Dermis blood vessel endothelial cell (primary cell): ENCODE measurements at regions not wholly inside any gene's neighbourhood (a gene's known extent, or its start where the extent isn't known, plus 50 kb on each side); places are given as distances from the start of the nearest gene placed in this dataset.

ENCODE experiments used
- DNase-seq: peaks from one replicate; pipeline ENCODE4 v3.0.0; 2010

- no peak for DNase-seq
Measured at GRCh38 chr11:19595499-19595839, 117.2 kb upstream of the NAV2 start.

DNA sequence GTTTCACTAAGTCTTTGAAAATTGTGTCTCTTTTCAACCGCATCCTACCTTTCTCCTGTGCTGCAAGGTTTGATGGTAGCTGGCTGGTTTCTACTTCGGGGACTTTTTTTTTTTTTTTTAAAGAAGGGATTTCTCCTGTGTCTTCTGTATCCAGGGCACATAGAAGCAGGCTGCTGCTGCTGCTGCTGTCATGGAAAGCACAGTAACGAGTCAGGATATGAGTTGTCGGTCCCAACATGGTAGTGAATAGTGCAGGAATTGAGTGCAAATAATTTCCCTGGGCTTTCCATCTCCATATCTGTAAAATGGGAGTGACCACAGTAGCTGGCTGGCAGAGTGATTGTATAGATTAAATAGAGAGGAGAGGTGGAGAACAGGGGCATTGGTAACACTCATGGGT is 118.3 kb upstream of the NAV2 start:
- DNase-seq = no peak

DNA sequence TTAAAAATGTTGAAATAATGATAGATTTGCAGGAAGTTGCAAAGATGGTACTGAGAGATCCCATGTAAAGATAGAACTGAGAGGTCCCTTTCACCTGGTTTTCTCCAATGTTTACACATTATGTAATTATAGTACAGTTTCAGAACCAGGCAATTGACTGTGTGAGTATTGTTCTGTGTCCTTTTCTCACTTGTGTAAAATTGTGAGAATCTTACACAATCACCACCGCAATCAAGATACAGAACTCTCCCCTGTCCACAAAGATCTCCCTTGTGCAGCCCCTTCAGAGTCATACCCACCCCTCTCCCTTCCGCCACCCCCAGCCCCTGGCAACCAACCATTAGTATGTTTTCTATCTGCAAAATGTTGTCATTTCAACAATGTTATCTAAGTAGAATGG is 119.8 kb upstream of the NAV2 start:
- DNase-seq = no peak

DNA sequence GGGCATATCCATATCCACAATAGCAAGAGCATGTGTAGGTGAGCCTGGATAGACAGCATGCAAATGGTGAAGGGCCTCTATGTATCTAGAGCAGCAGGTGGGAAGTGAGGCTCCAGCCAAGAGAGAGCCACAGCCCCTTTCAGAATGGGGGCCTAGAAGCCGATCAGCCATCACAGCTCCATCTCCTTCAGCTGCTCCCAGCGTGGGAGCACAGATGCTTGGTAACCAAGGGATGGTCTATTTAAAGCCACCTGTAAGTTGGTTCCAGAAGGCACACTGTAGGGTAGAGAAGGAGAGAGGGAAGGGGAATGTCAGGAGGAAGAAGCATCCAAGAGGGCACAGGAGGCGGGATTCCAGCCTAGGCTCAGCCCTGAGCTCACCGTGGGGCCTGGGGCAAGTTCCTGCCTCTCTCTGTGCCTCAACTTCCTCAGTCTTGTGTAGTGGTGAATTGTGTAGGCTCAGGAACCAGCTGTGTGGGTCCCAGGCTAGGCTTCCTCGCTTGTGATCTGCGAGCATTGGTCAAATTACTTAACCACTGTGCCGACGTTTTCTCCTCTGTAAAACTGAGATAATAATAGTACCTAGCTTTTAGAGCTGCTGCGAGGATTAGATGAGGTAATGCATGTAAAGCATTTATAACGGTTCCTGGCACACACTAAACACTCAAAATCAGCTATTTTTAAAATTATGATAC is 122.9 kb upstream of the NAV2 start:
- DNase-seq = no peak

- DNase-seq = no peak
Measured at GRCh38 chr11:19587979-19588378, 124.7 kb upstream of the NAV2 start.

DNA sequence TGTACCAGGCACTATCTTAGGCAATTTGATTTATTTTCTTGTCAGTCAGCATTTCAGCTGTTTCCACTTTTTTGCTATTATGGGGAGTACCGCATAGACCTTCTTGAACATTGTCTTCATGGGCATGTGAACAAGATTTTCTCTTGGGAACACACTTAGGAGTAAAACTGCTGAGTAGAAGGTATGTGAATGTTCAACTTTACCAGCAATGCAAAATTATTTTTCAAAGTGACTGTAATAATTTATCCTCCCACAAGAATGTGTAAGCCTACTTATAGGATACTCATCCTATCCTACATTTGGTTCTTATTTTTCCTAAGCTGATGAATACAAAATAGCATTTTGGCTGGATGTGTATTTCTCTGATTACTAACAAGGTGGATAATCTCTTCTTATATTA is 132.0 kb upstream of the NAV2 start:
- DNase-seq = no peak

GRCh38 chr11:19579957-19580356 is 132.7 kb upstream of the NAV2 start:
- no peak for DNase-seq

DNA sequence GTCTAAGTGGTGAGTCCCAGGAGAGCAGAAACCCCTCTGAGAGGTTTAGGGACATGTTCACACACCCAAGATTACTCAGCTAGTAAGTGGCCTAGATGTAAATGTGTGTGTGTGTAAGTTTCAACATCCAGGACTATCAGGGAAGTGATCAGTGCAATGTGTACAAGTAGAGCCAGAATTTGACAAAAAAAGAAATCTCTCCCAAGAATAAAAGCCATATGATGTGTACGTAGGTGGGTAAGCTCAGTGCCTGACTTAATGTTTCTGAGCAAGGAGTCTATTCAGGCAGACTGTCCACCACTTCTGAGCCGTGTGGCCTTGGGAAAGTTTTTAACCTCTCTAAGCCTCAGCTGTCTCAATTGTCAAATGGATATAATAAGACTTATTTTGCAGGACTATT is 133.8 kb upstream of the NAV2 start:
- no peak for DNase-seq

DNA sequence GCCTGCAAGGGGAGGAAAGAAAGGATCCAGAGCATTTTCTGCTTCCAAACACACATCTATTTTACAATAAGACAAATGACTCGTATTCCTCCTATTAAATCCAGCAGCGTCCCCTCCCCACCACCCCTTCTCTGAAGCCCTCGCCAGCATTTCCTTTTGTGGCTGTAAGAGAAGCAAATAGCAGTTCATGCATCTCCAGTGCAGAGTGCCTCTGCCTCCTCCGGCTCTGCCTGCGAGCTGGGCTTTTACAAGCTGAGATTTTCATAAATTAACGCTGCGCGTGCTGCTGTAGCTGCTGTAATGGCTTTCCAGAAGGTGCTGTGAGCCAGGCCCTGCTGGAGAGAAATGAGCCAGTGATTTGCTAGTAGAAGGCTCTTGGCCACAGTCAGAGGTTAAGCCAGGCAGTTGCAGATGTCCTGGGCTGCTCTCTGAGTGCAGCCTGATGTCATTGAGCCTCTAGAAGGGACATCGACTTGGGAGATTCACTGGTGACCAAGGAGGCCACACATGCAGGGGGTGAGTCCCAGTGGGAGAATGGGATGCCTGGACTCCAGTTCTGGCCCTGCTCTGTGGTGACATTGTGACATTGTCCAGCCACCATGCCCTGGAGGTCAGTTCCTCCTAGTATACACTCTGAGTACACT is 134.5 kb upstream of the NAV2 start:
- peak; percentile 76 for DNase-seq

- DNase-seq = peak; percentile 75
Measured at GRCh38 chr11:19577391-19577975, 135.2 kb upstream of the NAV2 start.

GRCh38 chr11:19576903-19577302 is 135.7 kb upstream of the NAV2 start:
- DNase-seq = peak; percentile 18

GRCh38 chr11:19576054-19576453 is 136.6 kb upstream of the NAV2 start:
- DNase-seq = no peak

DNA sequence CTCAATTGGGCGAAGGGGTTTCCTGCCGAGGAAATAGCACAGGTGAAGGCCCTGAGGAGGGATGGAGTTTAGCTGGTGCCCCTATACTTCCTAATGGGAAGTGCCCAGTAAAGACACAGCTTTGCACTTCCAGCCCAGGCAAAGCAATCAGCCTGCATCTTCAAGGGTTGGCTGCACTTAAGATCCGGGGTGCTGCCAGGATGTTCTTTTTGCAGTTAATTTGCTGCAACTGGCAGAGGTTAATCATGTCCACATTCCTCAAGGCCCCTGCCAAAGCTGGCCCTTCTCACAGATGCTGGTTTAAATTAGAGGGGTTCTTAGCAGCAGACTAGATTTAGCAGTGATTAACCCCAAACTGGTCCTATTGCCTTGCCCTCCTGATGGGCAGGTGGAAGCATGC is 137.7 kb upstream of the NAV2 start:
- no peak for DNase-seq

DNA sequence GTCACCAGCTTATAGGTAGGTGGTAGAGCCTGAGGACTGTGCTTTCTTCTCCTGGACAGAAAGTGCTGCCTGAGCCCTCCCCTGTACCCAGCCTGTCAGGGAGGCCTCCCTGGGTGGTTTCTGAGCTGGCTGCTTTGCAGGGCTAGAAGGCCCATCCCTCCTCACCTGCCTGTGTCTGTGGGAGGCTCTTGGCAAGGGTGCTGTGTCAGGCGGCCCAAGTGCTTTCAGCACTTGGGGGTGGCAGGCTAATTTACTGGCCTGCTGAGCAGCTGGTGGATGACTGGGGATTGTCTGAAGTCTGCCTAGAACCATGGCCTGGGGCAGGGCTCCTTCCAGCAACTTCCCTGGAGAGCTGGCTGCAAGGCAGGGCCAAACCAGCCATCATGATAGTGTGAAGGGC is 139.0 kb upstream of the NAV2 start:
- DNase-seq = no peak

GRCh38 chr11:19571906-19572305 is 140.7 kb upstream of the NAV2 start:
- no peak for DNase-seq

GRCh38 chr11:19570889-19571288 is 141.7 kb upstream of the NAV2 start:
- DNase-seq = no peak

GRCh38 chr11:19567996-19568395 is 144.6 kb upstream of the NAV2 start:
- no peak for DNase-seq

DNA sequence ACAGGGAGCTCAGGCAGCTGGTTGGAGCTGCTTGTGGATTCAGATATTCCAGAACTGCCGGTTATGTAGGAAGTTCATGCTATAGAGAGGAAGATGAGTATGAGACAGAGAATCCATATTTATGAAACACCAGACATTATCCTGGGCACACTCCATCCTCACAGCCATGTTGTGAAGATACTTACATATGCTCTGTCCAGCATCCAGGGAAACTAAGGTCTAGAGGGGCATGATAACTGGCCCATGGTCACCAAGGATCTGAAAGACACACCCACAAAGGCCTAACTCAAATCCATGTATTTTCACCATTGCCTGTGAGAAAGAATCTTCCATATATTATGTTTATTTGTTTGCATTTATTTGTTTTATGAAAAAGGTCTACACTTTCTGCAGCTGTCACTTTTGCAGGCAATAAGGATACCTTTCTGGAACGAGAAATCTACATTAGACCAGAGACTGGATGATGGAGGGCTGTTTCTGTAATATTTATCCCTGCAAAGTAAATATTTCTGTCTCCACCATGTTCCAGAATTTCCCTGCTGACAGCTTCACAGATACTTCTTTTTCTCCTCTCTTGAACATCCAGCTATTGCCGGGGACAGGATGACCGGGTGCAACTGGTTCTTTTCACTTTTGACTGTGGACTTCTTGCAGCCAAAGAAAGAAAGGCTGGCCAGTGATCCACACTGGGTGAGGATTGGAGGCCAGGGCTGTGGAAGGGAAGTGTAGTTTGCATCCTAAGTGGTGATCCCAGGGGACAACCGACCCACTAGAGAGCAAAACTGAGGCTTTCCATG is 145.9 kb upstream of the NAV2 start:
- no peak for DNase-seq

GRCh38 chr11:19565639-19566038 is 147.0 kb upstream of the NAV2 start:
- no peak for DNase-seq

DNA sequence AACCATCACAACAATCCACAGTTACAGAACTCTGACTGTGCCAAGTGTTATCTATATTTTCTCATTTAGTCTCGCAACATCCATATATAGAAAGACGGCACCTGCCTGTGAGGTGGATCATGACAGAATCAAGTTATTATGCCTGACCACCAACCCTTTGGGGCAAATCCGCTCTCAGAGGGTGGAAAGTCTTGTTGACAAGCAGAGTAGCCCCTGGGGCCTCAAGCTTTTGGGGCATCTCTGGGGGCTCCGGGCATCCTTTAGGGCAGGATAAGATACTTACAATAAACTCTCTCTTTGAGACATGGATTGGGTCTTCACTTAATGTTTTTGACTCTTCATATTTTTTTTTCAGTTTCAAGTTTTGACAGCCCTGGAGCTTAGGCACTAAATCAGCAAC is 150.5 kb upstream of the NAV2 start:
- DNase-seq = no peak

DNA sequence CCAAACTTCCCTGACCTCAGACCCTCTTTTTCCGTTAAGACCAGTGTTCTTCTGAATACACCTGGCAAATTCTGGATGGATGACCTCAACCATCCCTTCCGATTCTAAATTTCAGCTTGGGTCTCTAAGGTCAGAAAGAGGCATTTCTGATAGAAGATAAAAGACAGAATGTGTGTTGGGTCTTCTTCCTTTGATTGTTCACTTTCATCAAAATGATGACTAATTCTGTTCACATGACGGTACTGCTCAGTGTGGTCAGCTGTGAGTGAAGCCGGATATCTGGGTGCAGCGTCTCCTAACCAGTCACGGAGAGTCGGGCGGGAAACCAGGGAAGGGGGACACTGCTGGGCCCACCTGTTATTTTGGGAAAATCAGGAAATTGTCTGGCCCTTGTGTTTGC is 151.6 kb upstream of the NAV2 start:
- DNase-seq = peak; percentile 87

DNA sequence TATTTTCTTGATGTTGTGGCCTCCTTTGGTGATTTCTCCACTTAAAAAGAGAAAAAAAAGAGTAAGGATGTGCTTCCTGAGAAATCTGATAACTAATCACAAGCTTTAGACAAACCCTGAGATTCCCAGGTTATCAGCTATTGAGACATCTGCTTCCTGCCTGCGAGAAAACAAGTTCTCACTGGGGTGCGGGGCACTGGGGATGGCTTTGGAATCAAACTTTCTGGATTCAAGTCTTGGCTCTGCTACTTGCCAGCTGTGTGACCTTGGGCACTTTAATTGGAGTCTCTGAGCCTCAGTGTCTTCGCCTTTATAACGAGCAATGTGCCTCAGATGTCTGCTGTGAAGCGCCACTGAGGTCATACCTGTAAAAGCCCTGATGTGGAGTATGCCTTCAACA is 152.5 kb upstream of the NAV2 start:
- peak; percentile 84 for DNase-seq

DNA sequence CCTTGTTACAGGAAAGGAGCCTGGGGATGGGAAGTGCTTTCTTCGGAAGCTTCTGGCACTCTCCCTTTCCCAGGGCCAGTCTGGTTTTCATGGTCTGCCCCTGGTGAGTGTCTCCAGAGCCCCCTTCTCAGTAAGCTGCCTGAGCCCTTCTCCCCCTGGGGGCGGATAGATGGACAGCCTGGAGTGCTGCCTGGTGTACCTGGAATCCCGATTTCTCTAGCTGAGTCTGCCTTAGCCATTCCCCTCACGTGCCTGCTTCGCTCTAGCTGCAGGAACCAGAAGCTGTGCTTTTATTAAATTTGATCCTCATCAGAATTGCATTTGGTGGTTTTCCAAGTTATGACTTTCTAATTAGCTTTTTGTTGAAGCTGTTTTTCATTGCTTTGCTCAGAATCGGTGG is 152.9 kb upstream of the NAV2 start:
- peak; percentile 24 for DNase-seq
